Tibial nerve (tissue), 3 donors: ENCODE measurements at regions not wholly inside any gene's neighbourhood (a gene's known extent, or its start where the extent isn't known, plus 50 kb on each side); places are given as distances from the start of the nearest gene placed in this dataset.

ENCODE experiments used
- EP300 ChIP-seq, 2 donors: sonication (generic); formaldehyde crosslinking; IDR thresholded peaks; one replicate each; pipeline ENCODE4 v1.6.1; 2017; ENCODE audit warnings: antibody characterized with exemption in 2 of 2, mild to moderate bottlenecking in 1 of 2
- POLR2A ChIP-seq, 2 donors: fragments of 450-650 bp; IDR thresholded peaks; one replicate each; pipeline ENCODE4 v1.6.1; 2017; ENCODE audit warnings: antibody characterized with exemption in 2 of 2, mild to moderate bottlenecking in 2 of 2, moderate library complexity in 2 of 2

- TF ChIP-seq EP300 (IDR thresholded peaks at IDR 0.05) (no peak), POLR2A (IDR thresholded peaks at IDR 0.05) (no peak)
Measured at GRCh38 chr10:10967581-10968256, 50.0 kb upstream of the CELF2 start.
